ENCODE measurements at regions not wholly inside any gene's neighbourhood (a gene's known extent, or its start where the extent isn't known, plus 50 kb on each side); places are given as distances from the start of the nearest gene placed in this dataset.

DNA sequence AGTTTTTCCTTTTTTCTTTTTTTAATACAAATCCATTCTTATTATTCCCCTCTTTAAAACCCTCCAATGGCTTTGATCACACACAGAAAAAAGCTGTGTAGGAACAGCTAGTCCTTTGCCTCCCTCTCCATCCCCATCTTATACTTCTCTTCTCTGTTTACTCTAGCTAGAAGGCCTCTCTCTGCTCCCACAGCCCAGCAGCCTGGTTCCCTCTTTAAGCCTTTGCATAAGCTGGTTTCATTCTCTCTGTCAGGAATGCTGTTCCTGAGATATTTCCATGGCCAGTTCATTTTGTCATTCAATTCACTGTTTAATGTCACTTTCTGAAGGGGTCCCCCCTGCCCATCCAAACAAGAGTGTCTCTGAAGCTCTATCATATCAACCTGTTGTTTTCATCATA, 143.3 kb upstream of the ST6GALNAC5 start:
- TF ChIP-seq CTCF (IDR thresholded peaks at IDR 0.05 in 2 of 3, conservative IDR thresholded peaks at IDR 0.05 in 1 of 3; ENCODE audit: control insufficient read depth in 2 of 3, extremely low read depth in 1 of 3, insufficient read depth in 1 of 3, low read depth in 3 of 3, low read length in 3 of 3), result no peak
- TF ChIP-seq REST (IDR thresholded peaks at IDR 0.05; ENCODE audit: low read depth, low read length), result no peak
- TF ChIP-seq NFYB (IDR thresholded peaks at IDR 0.05; ENCODE audit: insufficient read depth, low read depth, low read length), result no peak
- TF ChIP-seq SREBF2 (IDR thresholded peaks at IDR 0.05; ENCODE audit: low read length), result no peak
- no peak for TF ChIP-seq FOXM1 (IDR thresholded peaks at IDR 0.05; ENCODE audit: low read depth, low read length)
- TF ChIP-seq, protein P1, sequence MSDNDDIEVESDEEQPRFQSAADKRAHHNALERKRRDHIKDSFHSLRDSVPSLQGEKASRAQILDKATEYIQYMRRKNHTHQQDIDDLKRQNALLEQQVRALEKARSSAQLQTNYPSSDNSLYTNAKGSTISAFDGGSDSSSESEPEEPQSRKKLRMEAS (IDR thresholded peaks at IDR 0.05; ENCODE audit: low read depth, low read length), result no peak

All from GM12878 (cell line).